Spleen (tissue), 7 donors: ENCODE measurements at regions not wholly inside any gene's neighbourhood (a gene's known extent, or its start where the extent isn't known, plus 50 kb on each side); places are given as distances from the start of the nearest gene placed in this dataset.

ENCODE experiments used
- POLR2A ChIP-seq, 3 donors: fragments of 450-650 bp; IDR thresholded peaks; one replicate each; pipeline ENCODE4 v1.5.1; 2017; ENCODE audit warnings: antibody characterized with exemption in 3 of 3, mild to moderate bottlenecking in 1 of 3
- POLR2AphosphoS5 ChIP-seq, 3 donors: sonication (generic); formaldehyde crosslinking; IDR thresholded peaks; one replicate each; pipeline ENCODE4 v1.5.1; 2017; ENCODE audit warnings: antibody characterized with exemption in 3 of 3
- TF ChIP-seq, protein P1 (sequence below), 11 experiments: fragments of 200-600 bp in 7 of 11; fragments of 450-650 bp in 4 of 11; sonication (generic) in 4 of 11; IDR thresholded peaks in 8 of 11; conservative IDR thresholded peaks in 3 of 11; 1 replicate in 7 of 11; 2 replicates in 4 of 11; pipeline versions ENCODE4 v1.4.0 to v1.8.0; 2016 to 2021; ENCODE audit warnings: antibody characterized with exemption in 11 of 11, inconsistent platforms in 4 of 11, mild to moderate bottlenecking in 1 of 11
- donor health status: DM: no; HTN: no; CAD: no; lungs with moderate emphysema.
- donor health status: DM: no; HTN: no; CAD: no.
- donor health status: DM: no; HTN: no; CAD: no.

DNA sequence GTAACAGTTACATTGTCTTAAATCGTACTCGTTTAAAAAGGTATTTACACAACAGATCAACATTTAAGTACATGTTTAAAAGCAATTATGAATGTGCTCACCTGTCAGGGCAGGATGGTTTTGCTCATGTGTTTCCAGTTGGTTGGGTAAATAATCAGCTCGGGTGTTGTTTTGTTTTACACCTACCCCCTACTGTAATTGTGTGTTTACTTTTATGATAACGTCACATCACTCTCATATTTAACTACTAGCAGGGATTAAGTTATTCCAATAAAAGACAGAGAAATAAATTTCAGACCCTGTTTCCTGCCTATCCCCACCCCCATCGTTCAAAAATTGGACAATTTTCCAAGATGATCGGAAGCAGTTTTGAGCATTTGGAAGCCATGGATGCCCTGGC, 390.2 kb downstream of the SEC14L1 start:
- TF ChIP-seq, protein P1, sequence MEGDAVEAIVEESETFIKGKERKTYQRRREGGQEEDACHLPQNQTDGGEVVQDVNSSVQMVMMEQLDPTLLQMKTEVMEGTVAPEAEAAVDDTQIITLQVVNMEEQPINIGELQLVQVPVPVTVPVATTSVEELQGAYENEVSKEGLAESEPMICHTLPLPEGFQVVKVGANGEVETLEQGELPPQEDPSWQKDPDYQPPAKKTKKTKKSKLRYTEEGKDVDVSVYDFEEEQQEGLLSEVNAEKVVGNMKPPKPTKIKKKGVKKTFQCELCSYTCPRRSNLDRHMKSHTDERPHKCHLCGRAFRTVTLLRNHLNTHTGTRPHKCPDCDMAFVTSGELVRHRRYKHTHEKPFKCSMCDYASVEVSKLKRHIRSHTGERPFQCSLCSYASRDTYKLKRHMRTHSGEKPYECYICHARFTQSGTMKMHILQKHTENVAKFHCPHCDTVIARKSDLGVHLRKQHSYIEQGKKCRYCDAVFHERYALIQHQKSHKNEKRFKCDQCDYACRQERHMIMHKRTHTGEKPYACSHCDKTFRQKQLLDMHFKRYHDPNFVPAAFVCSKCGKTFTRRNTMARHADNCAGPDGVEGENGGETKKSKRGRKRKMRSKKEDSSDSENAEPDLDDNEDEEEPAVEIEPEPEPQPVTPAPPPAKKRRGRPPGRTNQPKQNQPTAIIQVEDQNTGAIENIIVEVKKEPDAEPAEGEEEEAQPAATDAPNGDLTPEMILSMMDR (IDR thresholded peaks at IDR 0.05 in 8 of 11, conservative IDR thresholded peaks at IDR 0.05 in 3 of 11), result no peak
- TF ChIP-seq POLR2A (IDR thresholded peaks at IDR 0.05) (no peak), POLR2AphosphoS5 (IDR thresholded peaks at IDR 0.05) (no peak)
